HG03457 (cell line): ENCODE measurements at regions not wholly inside any gene's neighbourhood (a gene's known extent, or its start where the extent isn't known, plus 50 kb on each side); places are given as distances from the start of the nearest gene placed in this dataset.

Experiments used
- ATAC-seq: cut with Tn5 transposase; IDR thresholded peaks from one replicate; pipeline ENCODE4 v1.9.1; 2021; ENCODE audit warnings: moderate number of reproducible peaks; ENCODE audit not compliant: unreplicated experiment

- ATAC-seq = no peak
These were observed 223.6 kb upstream of the SGCD start for GRCh38 chr5:156103155-156103885.

DNA sequence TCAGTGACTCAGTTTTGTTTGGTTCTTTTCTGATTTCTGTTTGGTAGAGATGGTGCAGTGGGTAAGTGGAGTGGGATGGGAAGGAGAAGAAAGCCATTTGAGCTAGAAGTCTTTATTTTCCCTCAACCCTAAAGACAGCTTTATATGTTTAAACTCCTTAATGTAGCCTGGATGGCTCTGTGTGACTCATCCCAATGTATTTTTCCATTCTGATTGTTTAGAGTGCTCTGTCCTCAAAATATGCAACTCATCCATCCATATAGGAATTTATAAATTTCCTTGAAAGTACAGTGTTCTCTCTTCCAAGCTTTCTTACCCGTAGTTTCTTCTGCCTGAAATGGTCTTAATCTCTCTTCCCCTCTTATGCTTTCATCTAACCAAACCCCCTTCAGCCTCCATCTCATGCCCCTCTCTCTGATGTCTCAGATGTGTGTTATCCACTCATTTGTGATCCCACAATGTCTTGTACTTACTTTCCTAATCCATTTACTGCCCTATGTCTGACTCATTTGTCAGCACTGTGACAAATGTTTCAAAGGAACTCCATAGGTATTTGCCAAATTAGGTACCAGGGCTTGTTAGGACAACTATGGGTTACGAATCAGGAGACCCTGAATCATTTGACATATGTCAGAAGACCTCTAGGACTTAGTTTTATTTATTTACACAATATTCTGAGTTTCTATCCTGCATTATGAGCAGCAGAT, 217.5 kb upstream of the SGCD start:
- no peak for ATAC-seq

DNA sequence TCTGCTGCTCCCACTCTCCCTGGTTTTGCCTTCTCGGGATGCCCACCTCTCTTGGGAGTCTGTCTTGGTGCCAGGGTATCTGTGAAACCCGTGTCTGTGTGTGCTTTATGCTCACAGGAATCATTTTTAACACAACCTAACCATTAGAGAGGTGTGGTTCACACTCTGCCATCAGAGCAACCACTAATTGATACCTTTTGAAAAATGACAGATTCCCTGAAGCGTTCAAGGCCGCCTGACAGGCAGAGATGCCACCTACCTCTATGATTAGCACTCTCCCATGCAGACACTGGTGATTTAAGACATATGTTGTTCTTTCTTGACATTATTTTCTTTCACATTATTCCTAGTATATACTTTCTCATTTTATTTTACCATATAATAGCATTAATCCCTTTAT, 207.3 kb upstream of the SGCD start:
- no peak for ATAC-seq

DNA sequence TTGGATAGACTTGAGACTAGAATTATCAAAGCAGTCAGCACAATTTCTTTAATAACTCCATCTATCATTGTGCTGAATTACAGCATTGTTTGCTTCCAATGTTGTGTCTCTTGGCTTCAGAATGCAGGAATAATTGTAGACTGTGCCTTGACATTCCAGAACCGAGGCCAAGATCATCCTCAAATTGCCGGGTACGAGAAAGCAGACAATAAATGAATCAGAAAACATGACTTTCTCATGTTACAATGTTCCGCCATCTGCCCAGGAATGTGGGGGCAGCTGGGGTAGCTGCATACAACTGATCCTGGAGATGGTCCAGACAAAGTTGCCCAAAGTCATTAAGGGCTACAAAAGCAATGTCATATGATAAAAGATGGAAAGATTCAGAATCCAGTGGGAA, 206.2 kb upstream of the SGCD start:
- no peak for ATAC-seq

DNA sequence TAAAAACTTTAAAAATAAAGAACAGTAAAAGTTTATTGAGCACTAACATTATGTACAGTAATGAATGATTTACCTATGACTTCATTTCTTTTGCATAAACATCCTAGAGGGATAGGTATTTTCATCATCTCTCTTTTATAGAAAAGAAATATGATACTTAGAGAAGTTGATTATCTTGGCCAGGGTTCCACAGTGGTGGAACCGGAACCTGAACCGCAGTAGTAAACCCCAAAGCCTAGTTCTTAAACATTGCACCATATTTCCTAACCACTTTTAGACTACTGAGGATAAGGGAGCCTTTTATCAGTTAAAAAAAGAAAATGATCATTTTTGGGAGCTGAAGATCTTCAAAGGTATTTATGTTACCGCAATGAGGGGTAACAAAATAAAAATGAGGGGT, 205.7 kb upstream of the SGCD start:
- no peak for ATAC-seq

DNA sequence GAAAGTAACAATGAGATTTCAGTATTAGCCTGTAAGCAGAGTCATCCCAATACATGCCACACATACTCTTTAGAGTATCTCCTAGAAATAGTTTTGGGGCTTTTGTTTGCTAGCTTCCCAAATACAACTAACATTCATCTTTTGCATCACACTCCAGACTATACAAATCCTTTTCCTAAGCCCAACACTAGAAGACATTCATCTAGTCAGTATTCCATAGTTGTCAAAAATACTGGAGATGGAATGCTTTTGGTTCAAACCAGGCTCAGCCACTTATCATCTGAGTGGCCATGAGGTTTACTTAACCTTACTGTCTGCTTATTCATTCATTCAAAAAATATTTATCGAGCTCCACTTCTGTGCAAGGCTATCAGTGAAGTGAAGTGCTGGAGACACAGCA, 205.1 kb upstream of the SGCD start:
- ATAC-seq = no peak

DNA sequence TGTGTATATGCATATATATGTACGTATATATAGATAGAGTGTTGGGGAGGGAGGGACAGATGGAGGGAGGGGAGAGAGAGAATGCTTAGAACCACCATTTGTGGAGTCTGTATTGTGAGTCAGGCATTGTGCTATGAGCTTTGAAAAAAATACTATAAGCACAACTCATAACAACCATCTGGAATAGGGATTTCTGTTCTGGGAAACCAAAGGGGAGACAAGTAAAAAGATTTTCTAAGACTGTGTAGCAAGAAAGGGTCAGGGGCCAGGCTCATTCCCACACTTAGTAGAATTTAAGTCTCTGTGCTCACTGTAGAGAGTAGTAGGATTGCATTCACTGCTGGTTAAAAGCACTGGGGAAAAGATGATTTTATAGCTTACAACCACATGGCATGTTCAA, 202.3 kb upstream of the SGCD start:
- no peak for ATAC-seq

- ATAC-seq = no peak
These were observed 201.8 kb upstream of the SGCD start for GRCh38 chr5:156125118-156125517.

DNA sequence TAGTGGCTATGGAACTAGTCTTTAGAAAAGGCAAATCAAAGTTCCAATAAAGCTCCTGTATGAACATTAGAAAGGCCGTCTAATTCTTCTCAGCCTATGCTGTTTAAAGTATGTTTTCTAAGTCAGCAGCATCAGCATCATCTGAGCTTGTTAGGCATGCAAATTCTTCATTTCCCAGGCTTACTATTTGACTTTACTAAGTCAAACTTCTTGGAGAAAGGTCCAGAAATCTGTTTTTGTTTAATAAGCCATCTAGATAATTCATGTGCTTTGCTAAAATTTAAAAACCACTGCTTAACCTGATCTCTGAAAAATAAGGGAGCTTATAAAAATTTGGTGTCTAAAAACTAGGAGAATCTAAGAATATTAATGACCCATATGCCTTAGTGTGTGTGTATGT, 200.2 kb upstream of the SGCD start:
- no peak for ATAC-seq

- no peak for ATAC-seq
These were observed 198.9 kb upstream of the SGCD start for GRCh38 chr5:156128026-156128425.

GRCh38 chr5:156134216-156134615, 192.7 kb upstream of the SGCD start:
- no peak for ATAC-seq

DNA sequence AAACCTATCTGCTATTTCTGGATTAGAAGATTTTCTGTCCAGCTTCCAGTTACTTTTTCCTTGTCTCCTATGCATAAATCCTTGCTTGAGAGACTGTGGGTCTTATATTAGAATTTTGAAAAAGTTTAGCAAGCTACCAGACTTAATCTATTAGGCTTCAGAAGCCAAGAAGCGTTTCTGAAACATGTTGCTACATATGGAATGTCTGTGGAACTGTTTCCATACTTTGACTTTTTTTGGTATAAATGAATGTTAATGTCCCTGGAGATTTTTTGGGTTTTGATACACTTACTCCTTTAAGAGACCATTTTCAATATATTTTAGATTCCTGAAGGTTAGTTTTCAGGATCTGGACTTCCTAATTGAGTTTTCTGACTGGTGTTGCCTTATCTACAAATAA, 191.4 kb upstream of the SGCD start:
- ATAC-seq = no peak

DNA sequence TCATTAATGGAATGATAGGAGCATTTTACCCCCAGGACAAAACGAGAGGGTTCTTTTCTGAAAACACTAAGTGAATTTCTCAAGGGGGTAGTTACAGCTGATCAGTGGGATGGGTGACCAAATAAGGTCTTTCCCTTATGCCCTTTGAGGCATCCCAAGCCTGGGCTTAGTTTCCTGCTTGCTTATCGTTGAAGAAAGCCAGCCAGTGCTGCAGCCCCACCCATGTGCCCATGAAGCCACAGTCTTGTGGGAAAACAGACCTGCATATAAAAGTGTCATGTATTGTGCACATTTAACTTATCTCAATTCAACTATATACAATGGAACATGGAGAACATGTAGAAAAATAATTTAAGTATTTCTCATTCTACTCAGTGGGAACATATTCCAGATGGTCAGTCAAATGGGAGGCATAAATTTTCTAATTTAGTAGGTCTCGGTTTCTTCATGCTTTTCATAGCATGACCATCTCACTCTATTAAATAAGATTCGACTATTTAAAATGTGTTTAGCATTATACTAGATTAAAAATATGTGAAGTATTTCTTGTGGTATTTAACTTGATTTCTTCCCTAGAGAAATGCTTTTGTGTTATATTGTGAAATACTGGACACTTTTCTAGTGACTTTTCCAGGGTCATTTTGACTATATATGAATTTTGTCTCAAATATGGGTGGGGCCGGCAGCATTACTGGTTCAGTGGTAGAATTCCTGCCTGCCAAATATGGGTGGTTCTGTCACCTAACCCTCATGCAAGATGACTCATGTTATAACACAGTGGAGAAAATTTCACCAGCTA, 189.7 kb upstream of the SGCD start:
- ATAC-seq = no peak

- no peak for ATAC-seq
These were observed 184.1 kb upstream of the SGCD start for GRCh38 chr5:156142867-156143266.

DNA sequence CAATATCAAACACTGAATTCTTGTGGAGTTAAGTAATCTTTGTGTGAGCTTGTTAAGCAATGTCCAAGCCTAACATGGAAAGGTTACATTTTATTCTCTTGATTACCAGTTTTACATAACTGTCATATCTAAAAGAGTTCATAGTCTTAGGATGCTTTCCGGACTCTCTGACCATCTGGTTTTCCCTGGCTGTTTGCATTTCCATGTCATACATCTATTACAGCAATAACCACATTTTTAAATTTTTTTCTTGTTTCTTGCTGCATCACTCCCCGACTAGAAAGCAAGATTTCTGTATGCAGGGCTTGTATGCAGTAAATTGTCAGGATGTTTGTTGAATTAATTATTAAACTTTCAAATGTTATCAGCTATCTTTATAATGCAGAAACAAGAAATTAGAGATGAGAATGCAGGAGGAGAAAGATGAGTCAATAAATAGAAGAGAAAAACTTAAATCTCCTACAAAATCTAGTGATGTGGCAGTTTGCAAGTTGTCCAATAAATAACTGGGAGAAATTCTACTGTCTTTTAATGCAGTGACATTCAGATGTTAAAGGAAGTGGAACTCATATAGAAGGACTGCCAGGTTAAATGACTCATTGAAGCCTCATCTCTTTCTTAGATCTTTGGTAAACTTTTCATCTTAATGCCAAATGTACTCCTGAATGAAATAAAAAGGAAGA, 179.6 kb upstream of the SGCD start:
- ATAC-seq = no peak

DNA sequence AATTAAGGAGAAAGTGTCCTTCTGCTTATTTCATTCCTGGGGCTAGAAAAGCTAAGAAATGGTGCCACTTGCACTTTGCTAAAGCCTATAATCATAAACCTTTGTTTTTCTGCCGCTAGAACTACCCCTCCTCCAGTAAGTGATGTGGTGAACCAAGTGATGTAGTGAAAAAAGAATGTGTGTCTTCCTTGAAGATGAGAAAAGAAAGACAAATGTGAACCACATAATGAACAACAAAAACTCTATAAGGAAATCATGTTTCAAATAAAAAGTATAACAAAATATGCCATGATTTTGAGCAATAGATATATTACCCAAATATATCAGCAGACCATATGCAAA, 179.0 kb upstream of the SGCD start:
- no peak for ATAC-seq

DNA sequence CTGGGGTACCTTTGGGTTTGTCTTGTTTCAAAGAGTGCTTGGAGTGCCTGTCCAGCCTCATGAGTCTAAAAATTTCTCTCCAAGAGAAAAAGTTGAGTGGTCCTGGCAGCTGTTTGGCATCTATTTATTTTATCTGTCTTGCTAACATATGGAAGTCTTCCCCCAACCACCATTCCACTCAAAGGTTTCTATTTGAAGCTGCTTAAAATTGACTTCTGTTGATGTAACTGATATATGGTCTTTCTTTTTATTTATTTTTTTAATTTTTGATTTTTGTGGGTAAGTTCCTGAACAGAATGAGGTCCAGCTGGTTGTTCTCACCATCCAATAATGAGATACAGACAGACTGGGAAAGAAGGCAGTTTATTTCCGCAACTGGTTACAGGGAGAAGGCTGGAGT, 178.7 kb upstream of the SGCD start:
- no peak for ATAC-seq

GRCh38 chr5:156149213-156149612, 177.8 kb upstream of the SGCD start:
- ATAC-seq = no peak

GRCh38 chr5:156153602-156154001, 173.4 kb upstream of the SGCD start:
- no peak for ATAC-seq

GRCh38 chr5:156154757-156155156, 172.2 kb upstream of the SGCD start:
- no peak for ATAC-seq

- ATAC-seq = no peak
These were observed 171.4 kb upstream of the SGCD start for GRCh38 chr5:156155598-156155997.

DNA sequence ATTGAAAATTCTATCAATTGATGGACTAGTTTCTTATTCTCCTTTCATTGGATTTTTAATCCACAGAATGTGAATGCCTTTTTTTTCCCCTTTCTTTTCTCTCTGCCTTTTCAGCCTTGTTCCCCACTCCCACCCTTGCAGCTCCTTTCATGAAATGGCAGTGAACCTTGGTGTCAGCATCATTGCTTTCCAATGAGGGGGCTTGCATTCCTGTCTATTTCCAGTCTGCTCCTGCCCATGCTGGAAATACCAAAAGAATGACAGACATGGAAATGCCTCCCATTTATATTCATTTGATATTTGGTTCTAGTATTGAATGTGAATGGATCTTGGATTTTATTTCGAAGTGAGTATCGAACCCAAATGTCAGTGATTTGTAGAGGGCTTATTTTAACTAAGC, 162.7 kb upstream of the SGCD start:
- ATAC-seq = no peak
